CD4-positive, alpha-beta T cell (primary cell): ENCODE measurements at regions not wholly inside any gene's neighbourhood (a gene's known extent, or its start where the extent isn't known, plus 50 kb on each side); places are given as distances from the start of the nearest gene placed in this dataset.

Experiments
- ATAC-seq: fragments of 200-7000 bp; cut with Tn5 transposase; one replicate; pipeline ENCODE4 v1.10.0; 2022; ENCODE audit warnings: mild to moderate bottlenecking; ENCODE audit not compliant: poor library complexity
- CTCF ChIA-PET: fragments of 350-600 bp; sonication (Branson Sonifier 250); formaldehyde crosslinking; loops from one replicate; lab custom pipeline; 2021; ENCODE audit warnings: antibody characterized with exemption, inconsistent platforms; lab: Charles Lee
- POLR2A ChIA-PET: fragments of 350-600 bp; sonication (Branson Sonifier 250); formaldehyde crosslinking; loops from one replicate; lab custom pipeline; 2021; ENCODE audit warnings: antibody characterized with exemption, inconsistent platforms; lab: Charles Lee
- DNase-seq, 14 experiments: peaks; one replicate each; pipeline ENCODE4 v3.0.0-alpha.2; 2013 to 2020; ENCODE audit warnings: mixed read lengths in 2 of 14
- H3K27ac ChIP-seq, 2 donors: one replicate each; pipeline versions ENCODE4 v1.5.1 to v1.7.0; 2013; ENCODE audit warnings: low read length in 2 of 2, low read depth in 1 of 2, mild to moderate bottlenecking in 1 of 2
- H3K27me3 ChIP-seq, 2 experiments: 1 replicate in 1 of 2; 2 replicates in 1 of 2; pipeline versions ENCODE4 v1.6.1 to v1.7.0; 2013; ENCODE audit warnings: low read length in 2 of 2, control low read depth in 1 of 2, mild to moderate bottlenecking in 1 of 2, moderate library complexity in 1 of 2; ENCODE audit not compliant: insufficient read depth in 2 of 2, control insufficient read depth in 1 of 2
- H3K36me3 ChIP-seq: one replicate; pipeline ENCODE4 v1.6.1; 2013; ENCODE audit warnings: low read length, control low read depth; ENCODE audit not compliant: insufficient read depth
- H3K4me1 ChIP-seq: one replicate; pipeline ENCODE4 v1.6.1; 2013; ENCODE audit warnings: low read length, control low read depth; ENCODE audit not compliant: insufficient read depth
- H3K4me3 ChIP-seq: one replicate; pipeline ENCODE4 v1.5.1; 2013; ENCODE audit warnings: mild to moderate bottlenecking, low read length, moderate library complexity
- H3K9me3 ChIP-seq, 2 experiments: 1 replicate in 1 of 2; 2 replicates in 1 of 2; pipeline versions ENCODE4 v1.6.1 to v1.7.0; 2013; ENCODE audit warnings: low read length in 2 of 2, mild to moderate bottlenecking in 2 of 2, control low read depth in 1 of 2, moderate library complexity in 1 of 2; ENCODE audit not compliant: control insufficient read depth in 1 of 2, insufficient read depth in 1 of 2
- H3K27ac Mint-ChIP-seq: one replicate; pipeline ENCODE4 v1.8.0; 2020; ENCODE audit warnings: mixed read lengths
- H3K27me3 Mint-ChIP-seq: one replicate; pipeline ENCODE4 v1.8.0; 2021; ENCODE audit warnings: mixed read lengths
- H3K36me3 Mint-ChIP-seq: one replicate; pipeline ENCODE4 v1.8.0; 2021; ENCODE audit warnings: low read depth, mixed read lengths
- H3K4me1 Mint-ChIP-seq: one replicate; pipeline ENCODE4 v1.8.0; 2021; ENCODE audit warnings: low read depth, mixed read lengths
- H3K4me3 Mint-ChIP-seq: one replicate; pipeline ENCODE4 v1.8.0; 2020; ENCODE audit warnings: mild to moderate bottlenecking, mixed read lengths
- H3K9me3 Mint-ChIP-seq: one replicate; pipeline ENCODE4 v1.8.0; 2020; ENCODE audit warnings: mixed read lengths
- intact Hi-C, 2 experiments: fragments of 100-400 bp; cut with DNase I in 1 of 2; cut with micrococcal nuclease in 1 of 2; formaldehyde crosslinking; loops; one replicate each; pipeline versions ENCODE4 v1.15.1 to v1.9.0; 2023 to 2025; cut with DNase I, micrococcal nuclease
- TF ChIP-seq, protein P1 (sequence below): fragments of 200-600 bp; IDR thresholded peaks from one replicate; pipeline ENCODE4 v1.8.0; 2022; ENCODE audit warnings: antibody characterized with exemption, mild to moderate bottlenecking

DNA sequence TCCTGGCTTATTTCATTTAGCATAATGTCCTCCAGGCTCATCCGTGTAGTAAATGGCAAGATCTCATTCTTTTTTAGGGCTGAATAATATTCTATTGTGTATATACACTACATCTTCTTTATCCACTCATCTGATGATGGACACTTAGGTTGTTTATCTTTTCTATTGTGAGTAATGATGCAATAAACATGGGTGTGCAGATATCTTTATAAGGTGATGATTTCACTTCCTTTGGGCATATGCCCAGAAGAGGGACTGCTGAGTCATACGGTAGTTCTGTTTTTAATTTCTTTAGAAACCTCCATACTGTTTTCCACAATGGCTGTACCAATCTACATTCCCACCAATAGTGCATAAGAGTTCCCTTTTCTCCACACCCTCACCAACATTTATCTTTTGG, 317.6 kb upstream of the CNKSR2 start:
- Histone ChIP-seq H3K4me3 (no peak overlapping the region), H3K27ac (no peak overlapping the region), H3K4me1 (no peaks in the 10 kb centered on the region), H3K9me3 (peaks cover 6 to 13% of the 10 kb centered on the region in 2 experiments), H3K36me3 (no peaks in the 10 kb centered on the region), H3K27me3 (no peaks in the 10 kb centered on the region)
- Mint-ChIP-seq H3K9me3 (peaks cover 2% of the 10 kb centered on the region), H3K27ac (no peak overlapping the region), H3K4me3 (no peak overlapping the region), H3K36me3 (no peaks in the 10 kb centered on the region), H3K4me1 (no peaks in the 10 kb centered on the region), H3K27me3 (no peaks in the 10 kb centered on the region)
- DNase-seq: no peak
- ChIA-PET CTCF (no interaction called here), POLR2A (no interaction called here)
- ATAC-seq: no peak
- intact Hi-C loops: no loop called here
- TF ChIP-seq, protein P1, sequence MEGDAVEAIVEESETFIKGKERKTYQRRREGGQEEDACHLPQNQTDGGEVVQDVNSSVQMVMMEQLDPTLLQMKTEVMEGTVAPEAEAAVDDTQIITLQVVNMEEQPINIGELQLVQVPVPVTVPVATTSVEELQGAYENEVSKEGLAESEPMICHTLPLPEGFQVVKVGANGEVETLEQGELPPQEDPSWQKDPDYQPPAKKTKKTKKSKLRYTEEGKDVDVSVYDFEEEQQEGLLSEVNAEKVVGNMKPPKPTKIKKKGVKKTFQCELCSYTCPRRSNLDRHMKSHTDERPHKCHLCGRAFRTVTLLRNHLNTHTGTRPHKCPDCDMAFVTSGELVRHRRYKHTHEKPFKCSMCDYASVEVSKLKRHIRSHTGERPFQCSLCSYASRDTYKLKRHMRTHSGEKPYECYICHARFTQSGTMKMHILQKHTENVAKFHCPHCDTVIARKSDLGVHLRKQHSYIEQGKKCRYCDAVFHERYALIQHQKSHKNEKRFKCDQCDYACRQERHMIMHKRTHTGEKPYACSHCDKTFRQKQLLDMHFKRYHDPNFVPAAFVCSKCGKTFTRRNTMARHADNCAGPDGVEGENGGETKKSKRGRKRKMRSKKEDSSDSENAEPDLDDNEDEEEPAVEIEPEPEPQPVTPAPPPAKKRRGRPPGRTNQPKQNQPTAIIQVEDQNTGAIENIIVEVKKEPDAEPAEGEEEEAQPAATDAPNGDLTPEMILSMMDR: no peak

DNA sequence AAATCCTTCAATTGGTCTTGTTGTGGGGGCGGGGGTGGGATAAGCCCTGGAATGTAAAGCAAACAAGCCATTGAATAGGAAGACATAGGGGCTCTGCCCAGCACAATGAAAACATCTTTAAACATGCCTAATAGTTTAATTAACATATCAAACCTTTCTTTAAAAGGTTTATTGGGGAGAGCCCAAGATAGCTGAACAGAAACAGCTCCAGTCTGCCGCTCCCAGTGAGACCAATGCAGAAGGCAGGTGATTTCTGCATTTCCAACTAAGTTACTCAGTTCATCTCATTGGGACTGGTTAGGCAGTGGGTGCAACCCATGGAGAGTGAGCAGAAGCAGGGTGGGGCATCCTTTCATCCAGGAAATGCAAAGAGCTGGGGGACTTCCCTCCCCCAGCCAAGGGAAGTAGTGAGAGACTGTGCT, 327.2 kb upstream of the CNKSR2 start:
- Mint-ChIP-seq H3K27me3 (peaks cover 9% of the 10 kb centered on the region), H3K4me1 (no peaks in the 10 kb centered on the region), H3K36me3 (no peaks in the 10 kb centered on the region), H3K4me3 (no peak overlapping the region), H3K9me3 (no peaks in the 10 kb centered on the region), H3K27ac (no peak overlapping the region)
- ATAC-seq: no peak
- intact Hi-C loops: no loop called here
- H3K9me3 ChIP-seq: no peaks in the 10 kb centered on the region
- no peaks in the 10 kb centered on the region for H3K27me3 ChIP-seq
- TF ChIP-seq, protein P1: no peak
- no peaks in the 10 kb centered on the region for H3K36me3 ChIP-seq
- DNase-seq: no peak
- no peaks in the 10 kb centered on the region for H3K4me1 ChIP-seq
- CTCF ChIA-PET: no interaction called here
- H3K4me3 ChIP-seq: no peak overlapping the region
- POLR2A ChIA-PET: no interaction called here
- no peak overlapping the region for H3K27ac ChIP-seq

DNA sequence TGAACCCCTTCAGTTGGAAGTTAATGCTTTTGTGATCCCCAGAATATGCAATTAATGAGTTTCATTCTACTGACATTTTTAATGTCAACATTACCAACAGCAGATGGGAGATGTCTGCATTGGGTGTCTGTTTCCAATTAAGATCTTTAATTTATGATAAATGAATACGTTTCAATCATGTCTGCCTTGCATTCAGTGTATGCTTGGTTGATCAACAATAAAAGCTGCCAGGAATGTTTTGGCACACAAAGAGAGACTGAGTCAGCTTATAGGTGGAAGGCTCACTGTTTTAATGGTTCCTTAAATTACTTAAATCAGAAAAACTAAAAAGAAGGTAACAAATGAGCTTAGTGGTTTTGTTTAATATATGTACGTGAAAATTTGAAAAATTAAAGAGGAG, 359.9 kb upstream of the CNKSR2 start:
- Histone ChIP-seq H3K36me3 (no peaks in the 10 kb centered on the region), H3K4me1 (no peaks in the 10 kb centered on the region), H3K27ac (no peak overlapping the region), H3K27me3 (no peaks in the 10 kb centered on the region), H3K9me3 (no peaks in the 10 kb centered on the region), H3K4me3 (no peak overlapping the region)
- no peak for ATAC-seq
- CTCF ChIA-PET: no interaction called here
- no peak for DNase-seq
- Mint-ChIP-seq H3K4me1 (no peaks in the 10 kb centered on the region), H3K36me3 (no peaks in the 10 kb centered on the region), H3K27ac (no peak overlapping the region), H3K9me3 (no peaks in the 10 kb centered on the region), H3K27me3 (no peaks in the 10 kb centered on the region), H3K4me3 (no peak overlapping the region)
- intact Hi-C loops: no loop called here
- POLR2A ChIA-PET: no interaction called here
- TF ChIP-seq, protein P1: no peak
